HCT116 (cell line): ENCODE measurements at regions not wholly inside any gene's neighbourhood (a gene's known extent, or its start where the extent isn't known, plus 50 kb on each side); places are given as distances from the start of the nearest gene placed in this dataset.

Source experiments
- ATAC-seq: fragments of 200-7000 bp; cut with Tn5 transposase; 2 replicates; pipeline ENCODE4 v1.9.1; 2020; ENCODE audit warnings: mild to moderate bottlenecking, moderate library complexity
- BruUV-seq: library from RNA; stranded (reverse); fragments of 400-500 nt; replicated peaks from 2 replicates; lab custom pipeline; 2021; lab: Mats Ljungman, UMichigan
- CTCF ChIA-PET: fragments of 300-600 bp; sonication (Branson Sonifier 250); formaldehyde crosslinking; loops from one replicate; lab custom pipeline; 2021; ENCODE audit warnings: antibody characterized with exemption; lab: Charles Lee
- POLR2A ChIA-PET: fragments of 300-600, 350-600 bp; sonication (Branson Sonifier 250); formaldehyde crosslinking; loops from one replicate; lab custom pipeline; 2021; ENCODE audit warnings: antibody characterized with exemption; lab: Charles Lee
- RAD21 ChIA-PET, 2 experiments: fragments of 300-600 bp; sonication (Branson Sonifier 250); formaldehyde crosslinking; loops; one replicate each; lab custom pipeline; 2023; ENCODE audit warnings: low total read pairs in 2 of 2; ENCODE audit not compliant: uncharacterized antibody in 2 of 2, unreplicated experiment in 2 of 2, low non-redundant PET in 1 of 2; lab: Charles Lee
- DNase-seq: peaks from one replicate; pipeline ENCODE4 v3.0.0-alpha.2; 2010; ENCODE audit warnings: low read depth, low spot score
- H2AFZ ChIP-seq: fragments of 200-600 bp; shearing (Covaris generic), sonication (generic); 2 replicates; pipeline ENCODE4 v1.6.1; 2017; ENCODE audit warnings: low read depth, mixed run types, mixed read lengths, antibody characterized with exemption, low read length; ENCODE audit not compliant: poor library complexity, severe bottlenecking
- H3K27ac ChIP-seq: 2 replicates; pipeline ENCODE4 v1.5.1; 2012; ENCODE audit warnings: low read depth, low read length
- H3K27me3 ChIP-seq: fragments of 200-600 bp; sonication (generic); 2 replicates; pipeline ENCODE4 v1.6.1; 2016; ENCODE audit warnings: mixed run types, low read length, mixed read lengths; ENCODE audit not compliant: insufficient read depth
- H3K36me3 ChIP-seq, 2 experiments: fragments of 200-500 bp in 1 of 2; fragments of 200-600 bp in 1 of 2; sonication (Bioruptor generic) in 1 of 2; sonication (generic) in 1 of 2; 2 replicates each; pipeline versions ENCODE4 v1.5.1 to v1.6.1; 2014 to 2016; ENCODE audit warnings: low read length in 2 of 2, inconsistent platforms in 1 of 2, mixed read lengths in 1 of 2, mixed run types in 1 of 2; ENCODE audit not compliant: insufficient read depth in 2 of 2, control insufficient read depth in 1 of 2
- H3K4me1 ChIP-seq, 2 experiments: fragments of 200-600 bp in 1 of 2; sonication (generic) in 1 of 2; 2 replicates each; pipeline versions ENCODE4 v1.5.1 to v1.6.1; 2012 to 2017; ENCODE audit warnings: low read length in 2 of 2, inconsistent platforms in 1 of 2, mild to moderate bottlenecking in 1 of 2, mixed read lengths in 1 of 2, mixed run types in 1 of 2, moderate library complexity in 1 of 2; ENCODE audit not compliant: insufficient read depth in 2 of 2, control insufficient read depth in 1 of 2
- H3K4me2 ChIP-seq: fragments of 200-600 bp; sonication (generic); 2 replicates; pipeline ENCODE4 v1.6.1; 2017; ENCODE audit warnings: mixed run types, low read length, mixed read lengths
- H3K4me3 ChIP-seq, 2 experiments: fragments of 200-600 bp in 1 of 2; sonication (generic) in 1 of 2; replicated peaks in 1 of 2; 2 replicates each; pipeline ENCODE4 v1.5.1; 2011 to 2016; ENCODE audit warnings: low read length in 2 of 2, control low read depth in 1 of 2, low read depth in 1 of 2, mild to moderate bottlenecking in 1 of 2, mixed read lengths in 1 of 2, mixed run types in 1 of 2
- H3K79me2 ChIP-seq: fragments of 200-600 bp; sonication (generic); 2 replicates; pipeline ENCODE4 v1.6.1; 2017; ENCODE audit warnings: mild to moderate bottlenecking, mixed run types, low read length, moderate library complexity, mixed read lengths; ENCODE audit not compliant: insufficient read depth
- H3K9ac ChIP-seq: fragments of 200-600 bp; sonication (generic); 2 replicates; pipeline ENCODE4 v1.6.1; 2016; ENCODE audit warnings: low read length, mixed read lengths
- H3K9me2 ChIP-seq: fragments of 200-600 bp; sonication (generic), shearing (Covaris generic); 2 replicates; pipeline ENCODE4 v1.6.1; 2017; ENCODE audit warnings: mixed run types, mild to moderate bottlenecking, moderate library complexity; ENCODE audit not compliant: insufficient read depth
- H3K9me3 ChIP-seq, 2 experiments: fragments of 200-500 bp in 1 of 2; fragments of 200-600 bp in 1 of 2; sonication (Bioruptor generic) in 1 of 2; sonication (generic) in 1 of 2; 2 replicates each; pipeline ENCODE4 v1.6.1; 2014 to 2017; ENCODE audit warnings: low read length in 2 of 2, mixed read lengths in 2 of 2, inconsistent platforms in 1 of 2, low read depth in 1 of 2, mild to moderate bottlenecking in 1 of 2, mixed run types in 1 of 2, moderate library complexity in 1 of 2; ENCODE audit not compliant: control insufficient read depth in 1 of 2, insufficient read depth in 1 of 2
- H4K20me1 ChIP-seq: fragments of 200-600 bp; sonication (generic), shearing (Covaris generic); 2 replicates; pipeline ENCODE4 v1.6.1; 2017; ENCODE audit warnings: mixed run types, mild to moderate bottlenecking, moderate library complexity; ENCODE audit not compliant: insufficient read depth
- CBX3 ChIP-seq: IDR thresholded peaks from 2 replicates; pipeline ENCODE4 v1.6.1; 2012; ENCODE audit warnings: low read depth
- EGR1 ChIP-seq: IDR thresholded peaks from 2 replicates; pipeline ENCODE4 v1.6.1; 2012; ENCODE audit warnings: low read depth
- ELF1 ChIP-seq: IDR thresholded peaks from 2 replicates; pipeline ENCODE4 v1.6.1; 2012; ENCODE audit warnings: low read depth, borderline replicate concordance
- EZH2phosphoT487 ChIP-seq: fragments of 200-600 bp; IDR thresholded peaks from 2 replicates; pipeline ENCODE4 v1.6.1; 2018; ENCODE audit warnings: antibody characterized with exemption, borderline replicate concordance
- FOSL1 ChIP-seq: IDR thresholded peaks from 2 replicates; pipeline ENCODE4 v1.6.1; 2012; ENCODE audit warnings: low read depth
- JUND ChIP-seq: IDR thresholded peaks from 2 replicates; pipeline ENCODE4 v1.6.1; 2012
- MAX ChIP-seq: IDR thresholded peaks from 2 replicates; pipeline ENCODE4 v1.6.1; 2012
- POLR2A ChIP-seq: IDR thresholded peaks from 2 replicates; pipeline ENCODE4 v1.7.0; 2011; ENCODE audit warnings: borderline replicate concordance; ENCODE audit not compliant: insufficient read depth, insufficient read length; ENCODE audit errors: extremely low read depth
- POLR2AphosphoS5 ChIP-seq: IDR thresholded peaks from 2 replicates; pipeline ENCODE4 v1.6.1; 2011; ENCODE audit warnings: mild to moderate bottlenecking, low read depth, low read length, moderate library complexity
- RAD21 ChIP-seq: IDR thresholded peaks from 2 replicates; pipeline ENCODE4 v1.6.1; 2012; ENCODE audit warnings: low read depth, mild to moderate bottlenecking
- REST ChIP-seq: IDR thresholded peaks from 2 replicates; pipeline ENCODE4 v1.6.1; 2012; ENCODE audit warnings: low read depth
- SP1 ChIP-seq: IDR thresholded peaks from 2 replicates; pipeline ENCODE4 v1.6.1; 2012; ENCODE audit warnings: low read depth
- YY1 ChIP-seq: IDR thresholded peaks from 2 replicates; pipeline ENCODE4 v1.6.1; 2011; ENCODE audit warnings: low read length, low read depth, moderate library complexity, mild to moderate bottlenecking; ENCODE audit not compliant: insufficient replicate concordance; ENCODE audit errors: extremely low read depth
- ZBTB33 ChIP-seq: IDR thresholded peaks from 2 replicates; pipeline ENCODE4 v1.6.1; 2011; ENCODE audit warnings: mild to moderate bottlenecking, low read length, moderate library complexity; ENCODE audit not compliant: insufficient replicate concordance; ENCODE audit errors: extremely low read depth
- ZFX ChIP-seq: fragments of 450-650 bp; IDR thresholded peaks from 2 replicates; pipeline ENCODE4 v1.6.1; 2017
- ZNF274 ChIP-seq: fragments of 200-500 bp; sonication (Bioruptor generic); IDR thresholded peaks from 2 replicates; pipeline ENCODE4 v1.6.1; 2014; ENCODE audit warnings: mild to moderate bottlenecking, low read depth, low read length, inconsistent platforms
- intact Hi-C: fragments of 100-400 bp; cut with micrococcal nuclease; formaldehyde crosslinking; loops from 2 replicates; pipeline ENCODE4 v1.10.0; 2022

GRCh38 chr2:84224121-84224520 is 235.0 kb downstream of the SUCLG1 start:
- Histone ChIP-seq H3K9me2 (no peaks in the 10 kb centered on the region), H3K79me2 (no peaks in the 10 kb centered on the region), H3K4me2 (no peak overlapping the region), H4K20me1 (no peaks in the 10 kb centered on the region), H3K4me1 (peaks cover 0 to 6% of the 10 kb centered on the region in 2 experiments; a peak in 1 of 4 replicates), H3K27ac (no peak overlapping the region), H3K9me3 (no peaks in the 10 kb centered on the region), H3K27me3 (no peaks in the 10 kb centered on the region), H3K4me3 (no peak overlapping the region), H3K9ac (no peak overlapping the region), H3K36me3 (no peaks in the 10 kb centered on the region), H2AFZ (no peak overlapping the region)
- intact Hi-C loops = no loop called here
- RAD21 ChIA-PET = no interaction called here
- POLR2A ChIA-PET = no interaction called here
- BruUV-seq = no TSS peak
- CTCF ChIA-PET = no interaction called here
- ATAC-seq (no peak), DNase-seq (no peak)
- TF ChIP-seq ZFX (no peak), JUND (no peak), MAX (no peak), YY1 (no peak), EZH2phosphoT487 (no peak)

- Histone ChIP-seq H3K79me2 (no peaks in the 10 kb centered on the region), H3K36me3 (no peaks in the 10 kb centered on the region), H4K20me1 (no peaks in the 10 kb centered on the region), H3K4me3 (no peak overlapping the region), H2AFZ (no peak overlapping the region), H3K4me2 (no peak overlapping the region), H3K27ac (no peak overlapping the region), H3K9me3 (no peaks in the 10 kb centered on the region), H3K4me1 (peaks cover 0 to 6% of the 10 kb centered on the region in 2 experiments; a peak in 1 of 4 replicates), H3K9me2 (no peaks in the 10 kb centered on the region), H3K27me3 (no peaks in the 10 kb centered on the region), H3K9ac (no peak overlapping the region)
- no TSS peak for BruUV-seq
- RAD21 ChIA-PET = no interaction called here
- no peak for DNase-seq
- CTCF ChIA-PET = no interaction called here
- ATAC-seq = no peak; the same call in 1 of the 2 replicates
- POLR2A ChIA-PET = no interaction called here
- intact Hi-C loops = no loop called here
- TF ChIP-seq POLR2A (no peak), ELF1 (no peak), RAD21 (no peak), REST (no peak), ZBTB33 (no peak), ZNF274 (no peak), YY1 (no peak), POLR2AphosphoS5 (no peak), MAX (no peak), ZFX (no peak), FOSL1 (no peak), CBX3 (no peak), EGR1 (no peak), SP1 (no peak)
These were observed 235.9 kb downstream of the SUCLG1 start for GRCh38 chr2:84223191-84223590.
